Neuronal stem cell (in vitro differentiated cells): ENCODE measurements at regions not wholly inside any gene's neighbourhood (a gene's known extent, or its start where the extent isn't known, plus 50 kb on each side); places are given as distances from the start of the nearest gene placed in this dataset.

Experiments used
- DNase-seq: peaks from one replicate; pipeline ENCODE4 v3.0.0-alpha.2; 2013; ENCODE audit warnings: low spot score
- H2AFZ ChIP-seq: one replicate; pipeline ENCODE4 v1.6.1; 2013; ENCODE audit warnings: mild to moderate bottlenecking, low read length, inconsistent platforms
- H2AK5ac ChIP-seq: 2 replicates; pipeline ENCODE4 v1.6.1; 2013; ENCODE audit warnings: low read depth, mild to moderate bottlenecking, inconsistent platforms, low read length, moderate library complexity, mixed read lengths
- H2BK120ac ChIP-seq: 2 replicates; pipeline ENCODE4 v1.6.1; 2013; ENCODE audit warnings: low read depth, mild to moderate bottlenecking, inconsistent platforms, low read length, moderate library complexity, mixed read lengths
- H2BK12ac ChIP-seq: one replicate; pipeline ENCODE4 v1.6.1; 2013; ENCODE audit warnings: low read length, inconsistent platforms
- H2BK15ac ChIP-seq: 2 replicates; pipeline ENCODE4 v1.6.1; 2013; ENCODE audit warnings: mild to moderate bottlenecking, low read length, inconsistent platforms, mixed read lengths
- H2BK5ac ChIP-seq: one replicate; pipeline ENCODE4 v1.6.1; 2013; ENCODE audit warnings: inconsistent platforms, mild to moderate bottlenecking, low read length, moderate library complexity
- H3K14ac ChIP-seq: one replicate; pipeline ENCODE4 v1.6.1; 2013; ENCODE audit warnings: low read length, inconsistent platforms
- H3K18ac ChIP-seq: 2 replicates; pipeline ENCODE4 v1.6.1; 2013; ENCODE audit warnings: low read length, inconsistent platforms
- H3K23ac ChIP-seq: 2 replicates; pipeline ENCODE4 v1.6.1; 2013; ENCODE audit warnings: low read depth, mild to moderate bottlenecking, mixed read lengths, low read length, inconsistent platforms; ENCODE audit not compliant: poor library complexity
- H3K27ac ChIP-seq: replicated peaks from 3 replicates; pipeline ENCODE4 v1.5.1; 2013; ENCODE audit warnings: low read length, inconsistent platforms
- H3K27me3 ChIP-seq, 3 experiments: 2 replicates each; pipeline ENCODE4 v1.6.1; 2013; ENCODE audit warnings: low read length in 3 of 3, mild to moderate bottlenecking in 2 of 3, inconsistent platforms in 1 of 3, low read depth in 1 of 3, mixed read lengths in 1 of 3, moderate library complexity in 1 of 3; ENCODE audit not compliant: control insufficient read depth in 3 of 3, insufficient read depth in 3 of 3
- H3K36me3 ChIP-seq, 2 donors: replicated peaks in 1 of 2; 2 replicates each; pipeline ENCODE4 v1.6.1; 2013; ENCODE audit warnings: low read length in 2 of 2; ENCODE audit not compliant: control insufficient read depth in 2 of 2, insufficient read depth in 2 of 2
- H3K4ac ChIP-seq: 2 replicates; pipeline ENCODE4 v1.6.1; 2013; ENCODE audit warnings: inconsistent platforms, mild to moderate bottlenecking, low read length, moderate library complexity
- H3K4me1 ChIP-seq, 2 donors: 1 replicate in 1 of 2; 2 replicates in 1 of 2; pipeline ENCODE4 v1.6.1; 2013; ENCODE audit warnings: low read length in 2 of 2, low read depth in 1 of 2; ENCODE audit not compliant: control insufficient read depth in 2 of 2, insufficient read depth in 1 of 2
- H3K4me2 ChIP-seq: one replicate; pipeline ENCODE4 v1.6.1; 2013; ENCODE audit warnings: mild to moderate bottlenecking, low read length, inconsistent platforms; ENCODE audit not compliant: insufficient read depth, poor library complexity, severe bottlenecking
- H3K4me3 ChIP-seq, 2 donors: 2 replicates each; pipeline ENCODE4 v1.5.1; 2013; ENCODE audit warnings: low read length in 2 of 2, mild to moderate bottlenecking in 2 of 2, inconsistent platforms in 1 of 2, moderate library complexity in 1 of 2
- H3K79me1 ChIP-seq: one replicate; pipeline ENCODE4 v1.6.1; 2013; ENCODE audit warnings: low read depth, mild to moderate bottlenecking, inconsistent platforms, low read length, moderate library complexity
- H3K9ac ChIP-seq: one replicate; pipeline ENCODE4 v1.6.1; 2013; ENCODE audit warnings: mild to moderate bottlenecking, low read depth, low read length, inconsistent platforms; ENCODE audit not compliant: poor library complexity
- H3K9me3 ChIP-seq, 2 donors: replicated peaks in 1 of 2; 2 replicates each; pipeline versions ENCODE3 to v1.6.1; 2013; ENCODE audit warnings: low read length in 2 of 2, mild to moderate bottlenecking in 2 of 2, inconsistent platforms in 1 of 2, low read depth in 1 of 2, mixed read lengths in 1 of 2, moderate library complexity in 1 of 2; ENCODE audit not compliant: control insufficient read depth in 2 of 2, insufficient read depth in 1 of 2
- H4K8ac ChIP-seq: one replicate; pipeline ENCODE4 v1.6.1; 2013; ENCODE audit warnings: low read depth, mild to moderate bottlenecking, inconsistent platforms, low read length, moderate library complexity
- H4K91ac ChIP-seq: one replicate; pipeline ENCODE4 v1.6.1; 2013; ENCODE audit warnings: low read length, low read depth, mild to moderate bottlenecking, inconsistent platforms; ENCODE audit not compliant: poor library complexity
- WGBS, 2 donors: extraction: QIAGEN DNeasy Blood & Tissue Kit; methylation state at CpG; one replicate each; pipeline ENCODE4 v1.1.7; 2013; ENCODE audit warnings: missing lambda C conversion rate in 2 of 2, mixed read lengths in 1 of 2; ENCODE audit not compliant: insufficient read length in 2 of 2, insufficient replicate concordance in 1 of 2; ENCODE audit errors: extremely low coverage in 2 of 2; 5-methylcytosine and 5-hydroxymethylcytosine counted together

DNA sequence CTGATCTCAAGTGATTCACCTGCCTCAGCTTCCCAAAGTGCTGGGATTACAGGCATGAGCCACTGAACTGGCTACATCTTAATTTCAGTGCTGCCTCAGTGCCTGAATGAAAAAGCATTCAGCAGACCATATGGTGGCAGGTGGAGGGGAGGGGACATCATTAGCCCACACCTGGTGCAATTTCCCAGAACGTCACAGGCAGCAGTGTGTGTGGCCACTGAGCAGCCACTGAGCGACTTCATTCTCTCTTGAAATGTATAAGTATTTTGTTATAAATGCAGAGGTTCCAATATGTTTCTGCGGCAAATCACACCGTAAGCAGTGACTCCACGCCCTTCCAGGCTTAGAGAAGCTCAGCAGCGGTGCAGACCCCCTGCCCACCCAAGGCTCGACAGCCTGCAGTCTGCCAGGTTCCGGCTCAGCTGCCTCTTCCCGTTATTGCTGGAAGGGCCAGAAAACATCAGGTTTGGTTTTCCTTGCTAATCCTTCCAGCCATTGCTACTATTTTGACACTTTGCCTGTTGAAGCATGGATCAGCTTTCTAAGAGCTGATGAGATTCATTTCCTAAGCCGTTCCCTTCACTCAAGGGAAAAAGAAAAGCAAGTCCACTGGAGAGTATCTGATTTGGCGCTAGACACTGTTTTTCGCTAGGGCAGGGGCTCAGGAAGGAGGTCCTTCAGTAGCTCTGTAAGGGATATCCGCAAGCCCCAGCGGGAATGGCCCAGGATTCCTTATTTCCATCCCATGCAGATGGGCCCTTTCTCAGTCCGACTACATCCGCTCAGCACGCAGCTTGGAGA is 250.7 kb downstream of the VAPA start:
- no peak overlapping the region for H3K27ac ChIP-seq
- no peak overlapping the region for H4K91ac ChIP-seq
- no peak overlapping the region for H3K4me2 ChIP-seq
- no peaks in the 10 kb centered on the region for H3K9me3 ChIP-seq
- H2BK5ac ChIP-seq, result no peak overlapping the region
- no peak overlapping the region for H3K4ac ChIP-seq
- H3K9ac ChIP-seq, result no peak overlapping the region
- H3K4me1 ChIP-seq, result no peaks in the 10 kb centered on the region
- no peak overlapping the region for H2BK12ac ChIP-seq
- no peak overlapping the region for H3K23ac ChIP-seq
- no peak for DNase-seq
- no peaks in the 10 kb centered on the region for H3K27me3 ChIP-seq
- H3K36me3 ChIP-seq, result no peaks in the 10 kb centered on the region
- H4K8ac ChIP-seq, result no peak overlapping the region
- H2AFZ ChIP-seq, result no peak overlapping the region
- no peak overlapping the region for H3K18ac ChIP-seq
- H2AK5ac ChIP-seq, result no peak overlapping the region
- no peak overlapping the region for H2BK15ac ChIP-seq
- no peaks in the 10 kb centered on the region for H3K79me1 ChIP-seq
- H2BK120ac ChIP-seq, result no peak overlapping the region
- H3K14ac ChIP-seq, result no peak overlapping the region
- WGBS, 2 donors, result no CpG with 5 or more reads among the region's 17 CpGs
- H3K4me3 ChIP-seq, result no peak overlapping the region

DNA sequence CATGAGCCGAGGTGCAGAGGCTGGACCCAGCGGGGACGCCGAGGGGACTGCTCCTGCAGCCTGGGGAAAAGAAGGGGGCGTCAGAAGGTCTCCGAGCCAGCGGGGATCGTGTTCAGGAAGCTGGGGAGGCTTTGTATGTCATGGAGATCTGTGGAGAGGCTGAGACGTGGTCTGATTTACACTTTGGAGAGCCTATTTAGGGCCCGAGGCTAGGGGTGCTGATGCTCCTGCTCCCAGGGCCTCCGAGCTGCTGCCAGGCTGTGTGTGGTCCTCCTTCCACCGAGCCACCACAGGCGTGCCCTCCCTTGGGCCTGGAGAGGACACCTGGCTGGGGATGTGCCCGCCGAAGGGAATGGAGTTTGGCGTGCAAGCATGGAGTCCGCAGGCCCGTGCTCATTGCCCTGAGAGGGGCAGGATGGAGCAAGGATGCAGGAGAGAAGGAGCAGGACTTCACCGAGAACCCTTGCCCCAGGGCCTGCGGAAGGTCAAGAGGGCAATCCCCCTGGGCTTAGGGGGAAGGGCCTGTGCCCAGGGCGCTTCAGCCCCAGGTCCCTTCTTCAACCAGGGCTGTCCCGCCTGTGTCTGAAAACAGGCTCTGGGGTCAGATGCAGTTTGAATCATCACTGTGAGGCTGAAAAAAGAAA is 252.5 kb downstream of the VAPA start:
- DNase-seq, result no peak
- H3K27me3 ChIP-seq, result no peaks in the 10 kb centered on the region
- no peaks in the 10 kb centered on the region for H3K4me1 ChIP-seq
- no peak overlapping the region for H3K27ac ChIP-seq
- peak overlapping the region; percentile 20 for H2AFZ ChIP-seq
- H3K4ac ChIP-seq, result no peak overlapping the region
- no peaks in the 10 kb centered on the region for H3K9me3 ChIP-seq
- peak overlapping the region; percentile 45 for H3K18ac ChIP-seq
- no peak overlapping the region for H4K8ac ChIP-seq
- no CpG with 5 or more reads among the region's 22 CpGs for WGBS, 2 donors
- no peak overlapping the region for H2BK120ac ChIP-seq
- no peak overlapping the region for H3K4me3 ChIP-seq
- H2AK5ac ChIP-seq, result no peak overlapping the region
- no peaks in the 10 kb centered on the region for H3K36me3 ChIP-seq
- no peak overlapping the region for H3K9ac ChIP-seq
- peak overlapping the region; percentile 54 for H2BK15ac ChIP-seq
- H2BK12ac ChIP-seq, result no peak overlapping the region
- peak overlapping the region; percentile 5 for H3K14ac ChIP-seq
- peak overlapping the region; percentile 60 for H3K23ac ChIP-seq
- H3K79me1 ChIP-seq, result no peaks in the 10 kb centered on the region
- H4K91ac ChIP-seq, result no peak overlapping the region
- no peak overlapping the region for H3K4me2 ChIP-seq
- H2BK5ac ChIP-seq, result peak overlapping the region; percentile 7

DNA sequence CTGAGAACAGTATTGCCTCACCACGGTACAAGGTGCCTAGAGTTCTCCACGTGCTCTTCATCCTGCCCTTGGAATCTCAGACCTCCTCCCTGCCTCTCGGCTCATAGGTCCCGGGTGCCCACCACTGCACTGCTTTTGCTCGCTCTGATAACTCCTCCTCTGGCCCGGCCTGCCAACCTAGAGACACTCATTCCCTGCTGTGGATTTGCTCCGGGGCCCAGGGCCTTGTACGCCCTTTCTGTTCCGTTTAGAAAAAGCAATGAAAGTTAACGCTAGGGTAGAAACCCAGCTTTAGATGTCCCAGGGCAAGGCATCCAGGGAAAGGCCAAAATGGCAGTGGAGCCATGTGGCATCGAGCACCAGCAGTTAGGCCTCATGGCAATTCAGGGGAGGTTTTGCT is 253.9 kb downstream of the VAPA start:
- Histone ChIP-seq H2AFZ (no peak overlapping the region), H3K27me3 (no peaks in the 10 kb centered on the region), H3K4me3 (no peak overlapping the region), H2AK5ac (no peak overlapping the region), H3K27ac (no peak overlapping the region), H2BK12ac (no peak overlapping the region), H3K14ac (no peak overlapping the region), H3K4me1 (no peaks in the 10 kb centered on the region), H3K23ac (no peak overlapping the region), H3K79me1 (no peaks in the 10 kb centered on the region), H4K8ac (no peak overlapping the region), H4K91ac (no peak overlapping the region), H3K9ac (no peak overlapping the region), H3K18ac (no peak overlapping the region), H2BK15ac (no peak overlapping the region), H3K36me3 (no peaks in the 10 kb centered on the region), H3K9me3 (no peaks in the 10 kb centered on the region), H2BK5ac (no peak overlapping the region), H3K4ac (no peak overlapping the region), H2BK120ac (no peak overlapping the region), H3K4me2 (no peak overlapping the region)
- no CpG with 5 or more reads among the region's 11 CpGs for WGBS, 2 donors
- DNase-seq, result no peak

DNA sequence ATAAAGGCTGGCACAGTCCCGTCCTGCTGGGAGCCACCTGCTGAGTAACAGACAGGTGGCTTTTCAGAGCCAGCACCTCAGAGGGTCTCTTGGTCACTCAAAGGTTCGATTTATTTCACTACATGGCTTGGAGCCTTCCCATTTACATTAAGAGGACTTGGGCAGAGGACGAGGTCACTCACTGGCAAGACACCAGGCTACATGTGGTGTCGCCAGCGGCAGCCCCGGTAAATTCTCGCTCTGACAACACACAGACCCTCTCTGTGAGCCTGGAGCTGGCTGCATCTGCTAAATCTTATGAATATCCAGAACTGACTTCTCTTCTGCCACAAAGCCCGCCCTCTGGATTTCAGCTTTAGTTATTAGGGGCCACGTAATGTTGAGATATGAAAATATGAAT is 254.7 kb downstream of the VAPA start:
- Histone ChIP-seq H3K9ac (no peak overlapping the region), H3K4me3 (no peak overlapping the region), H3K18ac (no peak overlapping the region), H2BK120ac (no peak overlapping the region), H3K9me3 (no peaks in the 10 kb centered on the region), H2BK15ac (no peak overlapping the region), H3K79me1 (no peaks in the 10 kb centered on the region), H3K23ac (no peak overlapping the region), H3K4me1 (no peaks in the 10 kb centered on the region), H2BK5ac (no peak overlapping the region), H2AK5ac (no peak overlapping the region), H3K27ac (no peak overlapping the region), H4K8ac (no peak overlapping the region), H3K4me2 (no peak overlapping the region), H2AFZ (no peak overlapping the region), H3K36me3 (no peaks in the 10 kb centered on the region), H3K27me3 (no peaks in the 10 kb centered on the region), H4K91ac (no peak overlapping the region), H3K14ac (no peak overlapping the region), H2BK12ac (no peak overlapping the region), H3K4ac (no peak overlapping the region)
- no CpG with 5 or more reads among the region's 9 CpGs for WGBS, 2 donors
- no peak for DNase-seq
